ENCODE measurements at regions not wholly inside any gene's neighbourhood (a gene's known extent, or its start where the extent isn't known, plus 50 kb on each side); places are given as distances from the start of the nearest gene placed in this dataset.

DNA sequence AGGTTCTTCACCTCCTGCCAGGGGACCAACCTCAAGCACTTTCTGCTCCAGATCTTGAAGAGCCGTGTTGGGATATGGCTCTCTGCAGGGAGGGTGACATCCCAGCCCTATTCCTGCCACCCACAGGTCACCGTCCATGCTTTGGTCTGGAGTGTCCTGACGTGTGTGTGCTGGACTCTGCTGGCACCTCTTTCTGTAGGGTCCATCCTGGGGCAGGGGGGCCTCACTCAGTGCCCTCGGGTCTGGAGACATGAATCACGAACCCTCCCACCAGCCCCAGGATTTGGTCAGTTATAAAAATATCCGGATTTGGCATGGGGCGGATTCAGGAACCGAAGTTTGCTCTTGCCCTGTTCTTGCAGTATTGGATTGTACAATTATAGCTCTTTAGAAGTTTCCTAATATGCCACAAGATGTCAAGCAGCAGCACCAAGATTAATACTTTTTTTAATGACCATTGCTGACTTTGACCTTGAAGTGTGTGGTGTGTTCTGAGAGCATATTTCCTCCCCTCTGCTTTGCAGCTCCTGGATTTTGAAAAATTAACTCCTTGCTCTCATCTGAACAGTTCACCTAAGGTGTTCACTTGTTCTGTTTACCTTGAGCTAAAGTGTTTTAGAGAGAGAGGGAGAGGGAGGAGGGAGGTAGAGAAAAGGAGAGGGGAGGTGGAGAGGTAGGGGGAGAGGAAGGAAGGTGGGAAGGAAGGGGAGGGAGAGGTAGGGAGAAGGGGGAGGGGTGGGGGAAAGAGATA is 95.4 kb upstream of the SHH start:
- ChIA-PET CTCF (no interaction called here), POLR2A (no interaction called here)
- TF ChIP-seq ZNF384 (IDR thresholded peaks at IDR 0.05) (no peak), LEF1 (IDR thresholded peaks at IDR 0.05; ENCODE audit: borderline replicate concordance) (no peak), L3MBTL2 (conservative IDR thresholded peaks at IDR 0.05) (no peak), SP1 (IDR thresholded peaks at IDR 0.05) (no peak), NFRKB (IDR thresholded peaks at IDR 0.05) (no peak), CTBP1 (IDR thresholded peaks at IDR 0.05; ENCODE audit: borderline replicate concordance) (no peak), ARNT (IDR thresholded peaks at IDR 0.05) (no peak), BHLHE40 (IDR thresholded peaks at IDR 0.05; ENCODE audit: borderline replicate concordance) (no peak), FOXA1 (IDR thresholded peaks at IDR 0.05) (no peak), ELF4 (IDR thresholded peaks at IDR 0.05) (no peak), PKNOX1 (IDR thresholded peaks at IDR 0.05) (no peak), FOXK2 (IDR thresholded peaks at IDR 0.05) (no peak), TARDBP (IDR thresholded peaks at IDR 0.05) (no peak), SUZ12 (IDR thresholded peaks at IDR 0.05) (no peak), FOXM1 (IDR thresholded peaks at IDR 0.05; ENCODE audit: borderline replicate concordance) (no peak), HDGF (IDR thresholded peaks at IDR 0.05; ENCODE audit: borderline replicate concordance) (no peak)
- DNase-seq (ENCODE audit: extremely low spot score): no peak

DNA sequence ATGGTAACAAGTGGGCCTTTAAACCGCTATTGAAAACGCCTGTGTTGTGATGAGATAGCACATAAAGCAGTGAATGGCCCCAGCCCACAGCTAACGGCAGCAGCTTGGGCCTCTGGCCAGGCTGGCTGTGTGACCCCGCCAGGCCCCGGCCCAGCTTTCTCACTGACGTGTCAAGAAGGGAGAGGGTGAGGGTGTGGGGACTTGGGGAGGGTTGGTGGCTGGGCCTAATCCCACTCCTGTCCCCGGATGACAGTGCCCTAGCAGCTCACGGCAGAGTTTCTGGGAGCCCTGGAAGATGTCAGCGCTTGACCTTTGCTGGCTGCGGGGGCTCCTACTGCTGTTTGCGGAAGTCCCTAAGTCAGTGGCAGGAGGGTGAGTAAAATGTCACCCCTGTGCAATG is 88.9 kb upstream of the SHH start:
- ChIA-PET CTCF (no interaction called here), POLR2A (no interaction called here)
- DNase-seq (ENCODE audit: extremely low spot score): no peak
- TF ChIP-seq FOXA1 (IDR thresholded peaks at IDR 0.05) (no peak), SUZ12 (IDR thresholded peaks at IDR 0.05) (no peak), ZNF384 (IDR thresholded peaks at IDR 0.05) (no peak), FOXK2 (IDR thresholded peaks at IDR 0.05) (no peak), SP1 (IDR thresholded peaks at IDR 0.05) (no peak), ELF4 (IDR thresholded peaks at IDR 0.05) (no peak), BHLHE40 (IDR thresholded peaks at IDR 0.05; ENCODE audit: borderline replicate concordance) (no peak), ARNT (IDR thresholded peaks at IDR 0.05) (no peak), TARDBP (IDR thresholded peaks at IDR 0.05) (no peak), NFRKB (IDR thresholded peaks at IDR 0.05) (no peak), PKNOX1 (IDR thresholded peaks at IDR 0.05) (no peak)

GRCh38 chr7:155899596-155899995 is 87.3 kb upstream of the SHH start:
- POLR2A ChIA-PET: no interaction called here
- CTCF ChIA-PET: no interaction called here
- DNase-seq (ENCODE audit: extremely low spot score): no peak
- TF ChIP-seq SP1 (IDR thresholded peaks at IDR 0.05): no peak
- no peak for TF ChIP-seq TARDBP (IDR thresholded peaks at IDR 0.05)
- no peak for TF ChIP-seq LEF1 (IDR thresholded peaks at IDR 0.05; ENCODE audit: borderline replicate concordance)
- TF ChIP-seq NFRKB (IDR thresholded peaks at IDR 0.05): no peak
- no peak for TF ChIP-seq BHLHE40 (IDR thresholded peaks at IDR 0.05; ENCODE audit: borderline replicate concordance)
- no peak for TF ChIP-seq SUZ12 (IDR thresholded peaks at IDR 0.05)
- no peak for TF ChIP-seq L3MBTL2 (conservative IDR thresholded peaks at IDR 0.05)
- no peak for TF ChIP-seq ZNF384 (IDR thresholded peaks at IDR 0.05)
- TF ChIP-seq ARNT (IDR thresholded peaks at IDR 0.05): no peak
- TF ChIP-seq FOXK2 (IDR thresholded peaks at IDR 0.05): no peak
- TF ChIP-seq PKNOX1 (IDR thresholded peaks at IDR 0.05): no peak
- TF ChIP-seq HDGF (IDR thresholded peaks at IDR 0.05; ENCODE audit: borderline replicate concordance): no peak
- no peak for TF ChIP-seq ELF4 (IDR thresholded peaks at IDR 0.05)
- no peak for TF ChIP-seq FOXM1 (IDR thresholded peaks at IDR 0.05; ENCODE audit: borderline replicate concordance)
- no peak for TF ChIP-seq FOXA1 (IDR thresholded peaks at IDR 0.05)
- TF ChIP-seq CTBP1 (IDR thresholded peaks at IDR 0.05; ENCODE audit: borderline replicate concordance): no peak

DNA sequence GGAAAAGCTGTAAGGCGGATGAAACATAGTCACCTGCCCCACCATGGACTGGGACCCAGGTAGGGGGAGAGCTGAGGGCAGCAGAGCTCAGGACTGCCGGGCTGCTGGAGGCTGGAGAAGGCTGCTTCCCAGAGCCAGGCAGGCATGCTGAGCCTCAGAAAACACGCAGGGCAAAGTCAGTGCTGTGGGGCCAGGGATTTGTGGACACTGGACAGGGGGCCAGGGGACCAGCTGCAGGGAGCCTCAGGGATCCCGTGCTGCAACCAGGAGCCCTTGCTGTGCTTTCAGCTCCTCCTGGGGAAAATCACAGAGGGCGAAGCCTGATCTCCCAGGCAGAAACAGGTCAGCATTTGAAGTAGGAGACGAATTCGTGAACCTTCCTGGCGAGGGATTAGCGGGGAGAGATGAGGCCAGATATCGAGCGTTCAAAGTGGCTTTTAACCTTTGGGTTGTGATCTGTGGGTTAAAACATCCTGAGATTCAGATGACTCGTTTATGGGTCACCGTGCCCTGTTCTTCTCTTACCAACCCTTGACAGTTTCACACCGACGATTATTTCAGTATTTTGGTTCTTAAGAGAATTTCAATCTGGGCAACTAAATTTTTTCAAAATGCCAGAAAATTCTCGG is 85.6 kb upstream of the SHH start:
- no peak for DNase-seq (ENCODE audit: extremely low spot score)
- ChIA-PET POLR2A (no interaction called here), CTCF (no interaction called here)
- TF ChIP-seq TARDBP (IDR thresholded peaks at IDR 0.05) (no peak), HDGF (IDR thresholded peaks at IDR 0.05; ENCODE audit: borderline replicate concordance) (no peak), FOXA1 (IDR thresholded peaks at IDR 0.05) (no peak), ARNT (IDR thresholded peaks at IDR 0.05) (no peak), ZNF384 (IDR thresholded peaks at IDR 0.05) (no peak), ELF4 (IDR thresholded peaks at IDR 0.05) (no peak), PKNOX1 (IDR thresholded peaks at IDR 0.05) (no peak), FOXK2 (IDR thresholded peaks at IDR 0.05) (no peak), BHLHE40 (IDR thresholded peaks at IDR 0.05; ENCODE audit: borderline replicate concordance) (no peak), LEF1 (IDR thresholded peaks at IDR 0.05; ENCODE audit: borderline replicate concordance) (no peak), SUZ12 (IDR thresholded peaks at IDR 0.05) (no peak), SP1 (IDR thresholded peaks at IDR 0.05) (no peak), FOXM1 (IDR thresholded peaks at IDR 0.05; ENCODE audit: borderline replicate concordance) (no peak)

DNA sequence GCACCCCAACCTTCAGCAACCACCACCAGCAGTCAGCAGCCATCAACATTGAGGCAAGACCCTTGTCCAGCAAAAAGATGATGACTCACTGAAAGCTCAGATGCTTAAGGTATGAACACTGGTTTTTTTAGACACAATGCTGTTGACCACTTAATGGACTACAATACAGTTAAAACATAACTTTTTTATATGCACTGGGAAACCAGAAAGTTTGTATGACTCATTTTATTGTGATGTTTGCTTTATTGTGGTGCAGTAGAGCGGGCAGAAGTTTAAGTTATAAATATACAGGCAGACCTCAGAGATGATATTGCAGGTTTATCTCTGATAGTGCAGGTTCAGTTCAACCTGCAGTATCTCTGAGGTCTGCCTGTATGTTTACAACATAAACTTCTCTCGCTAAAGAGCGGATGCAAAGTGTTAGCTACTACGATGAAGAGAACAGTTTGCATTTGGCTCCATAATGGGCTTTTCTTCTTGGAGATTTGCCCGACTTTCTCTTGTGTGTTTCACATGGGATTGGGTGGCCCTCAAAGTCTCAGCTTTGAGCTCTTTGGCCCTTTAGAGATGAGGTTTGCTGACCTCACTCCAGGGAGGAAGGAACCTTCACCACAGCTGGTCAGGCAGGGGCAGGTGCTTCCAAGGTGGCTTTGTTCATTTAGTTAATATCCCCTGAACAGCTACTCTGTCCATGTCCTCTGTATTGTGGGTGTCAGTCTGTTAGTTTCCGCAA is 84.4 kb upstream of the SHH start:
- TF ChIP-seq HDGF (IDR thresholded peaks at IDR 0.05; ENCODE audit: borderline replicate concordance) (no peak), FOXA1 (IDR thresholded peaks at IDR 0.05) (no peak), PKNOX1 (IDR thresholded peaks at IDR 0.05) (no peak), SUZ12 (IDR thresholded peaks at IDR 0.05) (no peak), NFRKB (IDR thresholded peaks at IDR 0.05) (no peak), LEF1 (IDR thresholded peaks at IDR 0.05; ENCODE audit: borderline replicate concordance) (no peak), FOXM1 (IDR thresholded peaks at IDR 0.05; ENCODE audit: borderline replicate concordance) (no peak), ELF4 (IDR thresholded peaks at IDR 0.05) (no peak), L3MBTL2 (conservative IDR thresholded peaks at IDR 0.05) (no peak)
- POLR2A ChIA-PET: no interaction called here
- CTCF ChIA-PET: no interaction called here
- no peak for DNase-seq (ENCODE audit: extremely low spot score)
